ENCODE measurements at regions not wholly inside any gene's neighbourhood (a gene's known extent, or its start where the extent isn't known, plus 50 kb on each side); places are given as distances from the start of the nearest gene placed in this dataset.

- no peak for DNase-seq
These were observed 50.3 kb upstream of the HMHB1 start for GRCh38 chr5:143761663-143762062.

GRCh38 chr5:143760755-143761154 is 51.2 kb upstream of the HMHB1 start:
- DNase-seq: no peak

- DNase-seq: no peak
These were observed 51.8 kb upstream of the HMHB1 start for GRCh38 chr5:143760131-143760505.

- DNase-seq: no peak
These were observed 52.4 kb upstream of the HMHB1 start for GRCh38 chr5:143759396-143760130.

GRCh38 chr5:143758750-143759149 is 53.2 kb upstream of the HMHB1 start:
- no peak for DNase-seq

- DNase-seq: no peak
These were observed 53.9 kb upstream of the HMHB1 start for GRCh38 chr5:143758015-143758414.

- DNase-seq: no peak
These were observed 54.8 kb upstream of the HMHB1 start for GRCh38 chr5:143757116-143757515.

GRCh38 chr5:143755966-143756365 is 56.0 kb upstream of the HMHB1 start:
- no peak for DNase-seq

GRCh38 chr5:143752165-143752850 is 59.7 kb upstream of the HMHB1 start:
- DNase-seq: no peak

- no peak for DNase-seq
These were observed 60.6 kb upstream of the HMHB1 start for GRCh38 chr5:143751342-143751741.

GRCh38 chr5:143749581-143750205 is 62.3 kb upstream of the HMHB1 start:
- DNase-seq: no peak

- no peak for DNase-seq
These were observed 63.4 kb upstream of the HMHB1 start for GRCh38 chr5:143748516-143748915.

- no peak for DNase-seq
These were observed 69.0 kb upstream of the HMHB1 start for GRCh38 chr5:143742951-143743350.

GRCh38 chr5:143741421-143741820 is 70.5 kb upstream of the HMHB1 start:
- DNase-seq: no peak

GRCh38 chr5:143740956-143741355 is 71.0 kb upstream of the HMHB1 start:
- no peak for DNase-seq

- DNase-seq: no peak
These were observed 72.2 kb upstream of the HMHB1 start for GRCh38 chr5:143739746-143740145.

- no peak for DNase-seq
These were observed 73.3 kb upstream of the HMHB1 start for GRCh38 chr5:143738417-143739401.

GRCh38 chr5:143737062-143737461 is 74.9 kb upstream of the HMHB1 start:
- DNase-seq: no peak

GRCh38 chr5:143734456-143734780 is 77.5 kb upstream of the HMHB1 start:
- DNase-seq: no peak

GRCh38 chr5:143733665-143734455 is 78.1 kb upstream of the HMHB1 start:
- DNase-seq: no peak

GRCh38 chr5:143732402-143732801 is 79.6 kb upstream of the HMHB1 start:
- no peak for DNase-seq

GRCh38 chr5:143730112-143730801 is 81.7 kb upstream of the HMHB1 start:
- DNase-seq: no peak

All from NCI-H1092 treated with DMSO at 0.1 percent for 48 hours (cell line).